ENCODE measurements at regions not wholly inside any gene's neighbourhood (a gene's known extent, or its start where the extent isn't known, plus 50 kb on each side); places are given as distances from the start of the nearest gene placed in this dataset.
"Not testable (repeated sequence)": the region's sequence is repeated elsewhere in the genome, so short reads cannot be mapped to it uniquely, and the experiment has no call there.

GRCh38 chr12:113534555-113534954 lies 62.9 kb upstream of the LHX5 start:
- Histone ChIP-seq H3K36me3 (no peaks in the 10 kb centered on the region), H3K4me3 (ENCODE audit: low read depth in 1 of 2, low read length in 1 of 2) (no peak overlapping the region), H3K27ac (no peak overlapping the region), H3K9me3 (no peaks in the 10 kb centered on the region), H3K27me3 (peaks cover 19% of the 10 kb centered on the region), H3K4me1 (ENCODE audit: control insufficient read depth in 1 of 2, insufficient read depth in 1 of 2, low read depth in 1 of 2, low read length in 1 of 2) (no peaks in the 10 kb centered on the region)
- TF ChIP-seq CTCF (IDR thresholded peaks at IDR 0.05), result no peak

- Histone ChIP-seq H3K4me1 (ENCODE audit: control insufficient read depth in 1 of 2, insufficient read depth in 1 of 2, low read depth in 1 of 2, low read length in 1 of 2) (no peaks in the 10 kb centered on the region), H3K27ac (no peak overlapping the region), H3K9me3 (no peaks in the 10 kb centered on the region), H3K36me3 (no peaks in the 10 kb centered on the region), H3K4me3 (ENCODE audit: low read depth in 1 of 2, low read length in 1 of 2) (no peak overlapping the region), H3K27me3 (peaks cover 26% of the 10 kb centered on the region)
- TF ChIP-seq CTCF (IDR thresholded peaks at IDR 0.05), result no peak
Observed at GRCh38 chr12:113533842-113534375, 62.2 kb upstream of the LHX5 start.

GRCh38 chr12:113532292-113532691 lies 60.6 kb upstream of the LHX5 start:
- no peaks in the 10 kb centered on the region for H3K9me3 ChIP-seq
- H3K27me3 ChIP-seq, result peaks cover 42% of the 10 kb centered on the region
- no peak overlapping the region for H3K4me3 ChIP-seq (ENCODE audit: low read depth in 1 of 2, low read length in 1 of 2)
- no peak overlapping the region for H3K27ac ChIP-seq
- no peak for TF ChIP-seq CTCF (IDR thresholded peaks at IDR 0.05)
- no peaks in the 10 kb centered on the region for H3K36me3 ChIP-seq
- H3K4me1 ChIP-seq (ENCODE audit: control insufficient read depth in 1 of 2, insufficient read depth in 1 of 2, low read depth in 1 of 2, low read length in 1 of 2), result no peaks in the 10 kb centered on the region

- H3K27me3 ChIP-seq, result peaks cover 51% of the 10 kb centered on the region
- H3K9me3 ChIP-seq; H3K4me1 ChIP-seq (ENCODE audit: control insufficient read depth in 1 of 2, insufficient read depth in 1 of 2, low read depth in 1 of 2, low read length in 1 of 2); H3K36me3 ChIP-seq; H3K27ac ChIP-seq; H3K4me3 ChIP-seq (ENCODE audit: low read depth in 1 of 2, low read length in 1 of 2): not testable (repeated sequence)
Observed at GRCh38 chr12:113531073-113531472, 59.4 kb upstream of the LHX5 start.

- no peak for TF ChIP-seq CTCF (IDR thresholded peaks at IDR 0.05)
- Histone ChIP-seq H3K27me3 (peaks cover 58% of the 10 kb centered on the region), H3K4me3 (ENCODE audit: low read depth in 1 of 2, low read length in 1 of 2) (no peak overlapping the region), H3K27ac (no peak overlapping the region), H3K9me3 (no peaks in the 10 kb centered on the region), H3K36me3 (no peaks in the 10 kb centered on the region), H3K4me1 (ENCODE audit: control insufficient read depth in 1 of 2, insufficient read depth in 1 of 2, low read depth in 1 of 2, low read length in 1 of 2) (no peaks in the 10 kb centered on the region)
Observed at GRCh38 chr12:113528606-113529293, 57.1 kb upstream of the LHX5 start.

GRCh38 chr12:113525066-113525465 lies 53.4 kb upstream of the LHX5 start:
- H3K36me3 ChIP-seq, result no peaks in the 10 kb centered on the region
- H3K27me3 ChIP-seq, result peaks cover 71% of the 10 kb centered on the region
- H3K4me3 ChIP-seq (ENCODE audit: low read depth in 1 of 2, low read length in 1 of 2), result no peak overlapping the region
- H3K9me3 ChIP-seq, result no peaks in the 10 kb centered on the region
- no peak for TF ChIP-seq CTCF (IDR thresholded peaks at IDR 0.05)
- H3K4me1 ChIP-seq (ENCODE audit: control insufficient read depth in 1 of 2, insufficient read depth in 1 of 2, low read depth in 1 of 2, low read length in 1 of 2), result no peaks in the 10 kb centered on the region
- no peak overlapping the region for H3K27ac ChIP-seq
